DMS53 treated with DMSO at 0.1 percent for 48 hours (cell line): ENCODE measurements at regions not wholly inside any gene's neighbourhood (a gene's known extent, or its start where the extent isn't known, plus 50 kb on each side); places are given as distances from the start of the nearest gene placed in this dataset.

Experiments
- DNase-seq: peaks from one replicate; lab custom pipeline; 2025; ENCODE audit not compliant: unreplicated experiment; lab: John Stamatoyannopoulos, UW

- peak; percentile 54 for DNase-seq
Measured at GRCh38 chr3:55244247-55244646, 242.9 kb downstream of the WNT5A start.

- DNase-seq: no peak
Measured at GRCh38 chr3:55243678-55244077, 243.4 kb downstream of the WNT5A start.

GRCh38 chr3:55242921-55243320 is 244.2 kb downstream of the WNT5A start:
- DNase-seq: no peak

DNA sequence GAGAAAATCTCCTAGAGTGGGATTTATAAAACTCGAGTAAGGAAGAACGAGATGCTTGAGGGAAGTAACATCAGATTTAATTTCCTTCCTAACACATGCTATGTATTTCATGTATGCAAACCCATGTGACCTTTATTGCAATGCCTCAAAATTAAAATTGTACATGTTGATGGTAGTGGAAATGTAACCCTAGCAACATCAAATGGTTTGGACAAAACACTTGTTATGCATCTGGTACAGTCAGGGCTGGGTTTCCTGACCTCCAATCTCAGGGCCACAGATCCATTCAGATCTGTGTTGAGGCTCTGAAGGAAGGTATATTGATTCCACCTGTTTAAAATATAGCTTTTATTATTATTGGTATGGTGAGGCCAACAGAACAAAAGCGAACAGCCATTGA is 246.0 kb downstream of the WNT5A start:
- no peak for DNase-seq

DNA sequence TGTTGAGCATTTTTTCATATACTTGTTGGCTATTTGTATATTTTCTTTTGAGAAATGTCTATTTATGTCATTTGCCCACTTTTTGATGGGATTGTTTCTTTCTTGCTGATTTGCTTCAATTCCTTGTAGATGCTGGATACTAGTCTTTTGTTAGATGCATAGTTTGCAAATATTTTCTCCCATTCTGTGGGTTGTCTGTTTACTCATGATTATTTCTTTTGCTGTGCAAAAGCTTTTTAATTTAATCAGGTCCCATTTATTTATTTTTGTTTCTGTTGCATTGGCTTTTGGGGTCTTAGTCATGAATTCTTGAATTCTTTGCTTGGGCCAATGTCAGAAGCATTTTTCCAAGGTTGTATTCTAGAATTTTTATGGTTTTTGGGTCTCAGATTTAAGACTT is 251.7 kb downstream of the WNT5A start:
- DNase-seq: no peak

GRCh38 chr3:55226696-55227095 is 260.4 kb downstream of the WNT5A start:
- DNase-seq: no peak

DNA sequence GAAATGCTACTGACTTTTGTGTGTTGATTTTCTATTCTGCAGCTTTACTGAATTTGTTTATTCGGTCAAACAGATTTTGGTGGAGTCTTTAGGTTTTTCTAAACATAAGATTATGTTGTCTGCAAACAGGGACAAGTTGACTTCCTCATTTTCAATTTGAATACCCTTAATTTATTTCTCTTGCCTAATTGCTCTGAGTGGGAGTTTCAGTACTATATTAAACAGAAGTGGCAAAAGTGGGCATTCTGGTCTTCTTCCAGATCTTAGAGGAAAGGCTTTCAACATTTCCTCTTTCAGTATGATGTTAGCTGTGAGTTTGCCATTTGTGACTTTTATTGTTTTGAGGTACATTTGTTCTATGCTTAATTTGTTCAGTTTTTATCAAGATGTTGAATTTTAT is 268.5 kb downstream of the WNT5A start:
- no peak for DNase-seq

DNA sequence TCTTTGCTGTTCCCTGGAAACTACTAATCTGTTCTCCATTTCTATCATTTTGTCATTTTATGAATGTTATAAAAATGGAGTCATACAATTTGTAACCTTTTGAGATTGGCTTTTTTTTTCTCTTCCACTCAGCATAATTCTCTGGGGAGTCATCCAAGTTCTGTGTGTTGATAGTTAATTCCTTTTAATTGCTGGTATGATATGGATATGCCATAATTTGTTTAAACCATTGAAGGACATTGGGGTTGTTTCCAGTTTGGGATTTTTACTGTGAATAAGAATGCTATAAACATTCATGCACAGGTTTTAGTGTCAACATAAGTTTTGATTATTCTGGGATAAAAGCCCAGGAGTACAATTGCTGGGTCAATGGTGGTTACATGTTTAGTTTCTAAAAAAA is 279.4 kb downstream of the WNT5A start:
- no peak for DNase-seq

DNA sequence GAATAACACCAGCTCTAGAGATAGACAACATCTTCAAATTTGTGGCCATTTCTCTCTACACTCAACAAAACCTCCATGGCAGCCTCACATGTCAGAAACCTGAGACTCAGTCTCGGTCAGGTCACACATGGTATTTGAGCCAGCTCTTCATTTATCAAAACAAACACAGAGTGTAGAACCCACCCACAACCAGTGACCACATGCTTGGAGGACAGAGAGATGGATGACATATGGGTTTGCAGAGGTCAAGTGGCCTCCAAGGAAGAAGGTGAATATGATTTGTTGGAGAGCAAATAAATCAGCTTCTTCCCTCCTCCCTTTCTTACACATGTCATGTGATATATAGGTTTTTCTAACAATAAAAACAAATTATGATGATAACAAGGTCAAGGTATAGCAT is 278.1 kb upstream of the LRTM1 start:
- DNase-seq: no peak

GRCh38 chr3:55204417-55204816 is 276.6 kb upstream of the LRTM1 start:
- no peak for DNase-seq

DNA sequence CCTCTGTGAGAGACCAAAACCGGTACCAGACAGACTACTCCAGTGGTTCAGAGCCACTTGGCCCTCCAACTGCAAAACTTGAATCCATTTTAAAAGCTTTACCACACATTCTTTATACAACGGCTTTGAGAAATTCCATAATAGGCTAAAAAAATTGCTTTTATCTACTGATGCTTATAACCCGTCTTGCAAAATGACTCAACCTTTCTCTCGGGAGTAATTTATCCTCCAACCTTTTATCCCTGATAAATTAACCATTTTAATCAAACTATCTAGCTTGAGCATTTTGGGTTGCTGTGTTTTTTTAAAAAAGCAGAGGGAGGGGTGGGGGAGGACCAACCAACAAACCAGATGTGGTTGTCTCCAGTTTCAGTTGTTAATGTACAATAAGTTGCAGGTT is 275.7 kb upstream of the LRTM1 start:
- no peak for DNase-seq

- no peak for DNase-seq
Measured at GRCh38 chr3:55203006-55203405, 275.1 kb upstream of the LRTM1 start.

GRCh38 chr3:55202326-55202725 is 274.5 kb upstream of the LRTM1 start:
- no peak for DNase-seq

DNA sequence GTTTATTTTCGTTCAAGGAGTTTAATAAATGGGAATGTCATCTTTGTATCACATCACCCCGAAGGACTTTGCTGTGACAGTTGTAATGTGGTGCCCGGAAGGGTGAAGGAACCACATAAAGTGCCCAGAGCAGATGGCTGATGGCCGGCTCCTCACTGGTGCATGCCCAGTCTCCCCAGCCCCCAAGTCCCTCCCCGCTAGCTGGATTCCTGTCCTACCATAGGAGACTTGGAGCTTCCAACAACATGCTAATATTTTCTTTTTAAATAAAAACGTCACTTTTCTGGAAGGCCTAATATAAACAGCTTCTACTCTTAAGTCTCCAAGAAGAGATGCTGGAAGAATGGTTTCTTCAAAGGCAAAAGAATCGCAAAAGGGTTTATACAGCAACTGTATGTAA is 273.9 kb upstream of the LRTM1 start:
- DNase-seq: no peak

GRCh38 chr3:55200906-55201305 is 273.0 kb upstream of the LRTM1 start:
- DNase-seq: no peak

- DNase-seq: no peak
Measured at GRCh38 chr3:55198554-55198953, 270.7 kb upstream of the LRTM1 start.

DNA sequence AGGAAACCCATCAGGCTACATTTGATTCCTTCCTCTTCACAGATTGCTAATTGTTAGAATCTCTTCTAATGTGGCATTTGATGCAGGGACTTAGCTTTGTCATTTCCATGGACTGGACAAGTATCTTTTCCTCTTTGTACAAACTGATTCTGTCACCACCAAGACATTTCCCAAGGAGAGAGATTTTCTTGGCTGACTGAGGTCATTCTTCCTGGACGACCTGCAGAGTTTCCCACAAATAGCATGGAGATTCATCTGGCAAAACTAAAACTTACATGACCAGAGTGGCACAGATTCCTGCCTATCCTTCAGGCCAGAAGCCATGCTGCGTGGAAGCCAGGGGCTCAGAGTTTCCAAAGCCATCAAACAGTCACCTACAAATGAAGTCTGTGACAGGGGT is 269.2 kb upstream of the LRTM1 start:
- DNase-seq: no peak

DNA sequence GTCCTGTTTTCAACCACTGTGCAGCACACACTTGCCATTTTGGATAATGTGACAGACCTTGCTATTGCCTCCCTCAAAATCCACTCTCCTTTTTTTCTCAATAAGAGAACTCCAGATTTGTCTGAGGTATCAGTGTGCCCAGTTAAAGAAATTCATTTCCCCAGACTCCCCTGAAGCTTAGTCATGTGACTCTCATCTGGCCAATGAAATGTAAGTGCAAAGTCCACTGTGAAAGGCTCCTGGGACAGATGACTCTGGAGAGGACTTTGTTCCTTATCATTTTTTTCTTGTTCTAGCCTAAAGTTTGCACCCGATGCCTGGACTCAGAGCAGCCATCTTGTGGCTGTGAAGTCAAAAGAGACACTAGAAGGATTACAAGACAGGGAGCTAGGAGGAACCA is 268.6 kb upstream of the LRTM1 start:
- no peak for DNase-seq

DNA sequence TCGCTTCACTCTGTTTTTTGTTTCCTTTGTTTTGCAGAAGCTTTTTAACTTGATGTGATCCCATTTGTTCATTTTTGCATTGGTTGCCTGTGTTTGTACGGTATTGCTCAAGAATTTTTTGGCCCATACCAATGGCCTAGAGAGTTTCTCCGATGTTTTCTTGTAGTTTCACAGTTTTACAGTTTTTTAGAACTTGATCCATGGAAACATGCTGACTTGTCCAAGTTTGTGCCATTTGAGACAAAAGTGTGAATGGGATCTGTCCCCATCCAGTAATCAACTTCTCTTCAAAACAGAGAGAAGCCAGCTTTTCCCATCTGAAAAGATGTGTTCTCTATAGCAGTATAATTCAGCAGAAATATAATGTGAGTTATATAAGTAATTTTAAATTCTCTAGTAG is 266.5 kb upstream of the LRTM1 start:
- DNase-seq: no peak

DNA sequence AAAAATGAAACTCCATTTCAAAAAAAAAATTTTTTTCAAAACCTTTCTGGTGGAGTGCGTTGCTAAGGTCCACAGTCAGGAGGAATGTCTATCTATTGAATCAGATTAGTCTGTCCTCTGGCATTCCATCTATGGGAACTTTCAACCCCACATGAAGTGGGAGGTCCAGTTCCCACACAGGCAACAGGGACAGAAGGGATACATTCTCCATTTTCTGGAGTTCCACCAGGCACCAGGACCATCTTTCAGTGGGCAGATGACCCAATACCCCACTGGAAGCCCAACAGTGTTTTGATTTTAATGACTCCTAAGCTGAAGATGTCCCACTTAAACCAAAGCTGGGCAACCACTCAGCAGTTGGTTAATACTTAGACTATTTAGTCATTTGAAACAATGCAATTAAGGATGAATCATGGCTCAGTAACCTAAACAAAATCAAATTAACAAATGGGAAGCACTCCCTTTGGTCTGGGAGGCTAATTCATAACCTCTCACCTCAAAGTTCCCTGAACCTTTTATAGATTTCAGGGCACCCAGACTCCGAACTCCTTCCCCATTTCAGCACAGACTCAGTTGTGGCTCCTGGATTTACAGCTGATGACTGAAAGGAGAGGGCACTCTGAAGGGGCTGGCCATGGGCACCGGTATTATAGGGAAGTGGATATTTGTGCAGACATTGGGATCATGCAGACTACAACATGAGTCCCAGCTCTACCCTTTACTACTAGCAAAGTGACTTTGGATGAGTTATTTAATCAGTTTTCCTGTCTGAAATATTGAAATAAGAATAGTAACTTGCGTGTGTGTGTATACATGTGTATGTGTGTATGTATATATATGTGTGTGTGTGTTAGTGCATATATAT is 264.3 kb upstream of the LRTM1 start:
- DNase-seq: no peak

DNA sequence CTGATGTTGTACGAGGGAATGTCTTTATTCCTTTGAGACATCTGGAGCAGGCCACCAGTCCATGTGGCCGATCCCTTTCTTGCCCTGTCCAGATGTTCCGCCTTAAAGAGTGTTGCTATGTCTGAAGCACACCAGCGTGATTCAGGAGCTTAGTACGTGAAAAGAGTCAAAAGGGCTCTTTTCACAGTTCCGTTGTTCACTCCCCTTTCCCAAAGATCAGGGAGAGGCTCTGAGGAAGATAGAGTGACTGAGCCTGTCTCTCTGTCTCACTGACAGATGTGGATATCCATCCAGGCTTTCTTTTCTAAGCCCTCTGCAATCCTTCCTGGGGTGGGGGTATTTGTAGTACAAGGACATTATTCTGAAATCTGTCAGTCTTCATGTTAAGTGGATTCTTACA is 262.5 kb upstream of the LRTM1 start:
- DNase-seq: no peak

DNA sequence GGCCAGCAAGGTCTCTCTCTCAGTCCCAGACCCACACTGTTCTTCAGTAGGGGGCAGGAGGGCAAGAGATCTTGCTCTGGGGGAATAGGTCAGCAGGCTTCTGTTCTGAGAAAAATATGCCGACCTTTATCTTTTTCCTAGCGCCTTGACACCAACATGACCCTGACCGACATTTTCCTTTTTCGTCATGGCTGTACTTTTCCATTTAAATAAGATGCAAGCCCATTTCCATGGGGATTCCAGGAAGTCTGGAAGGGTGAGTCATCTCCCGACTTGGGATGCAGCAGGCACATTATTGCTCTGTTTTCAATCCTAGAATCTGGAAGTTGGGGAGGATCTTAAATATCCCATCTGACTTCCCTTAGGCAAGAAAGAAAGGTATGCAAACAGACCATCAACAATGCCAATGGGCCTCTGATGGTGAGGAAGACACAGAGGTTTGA is 261.5 kb upstream of the LRTM1 start:
- no peak for DNase-seq

DNA sequence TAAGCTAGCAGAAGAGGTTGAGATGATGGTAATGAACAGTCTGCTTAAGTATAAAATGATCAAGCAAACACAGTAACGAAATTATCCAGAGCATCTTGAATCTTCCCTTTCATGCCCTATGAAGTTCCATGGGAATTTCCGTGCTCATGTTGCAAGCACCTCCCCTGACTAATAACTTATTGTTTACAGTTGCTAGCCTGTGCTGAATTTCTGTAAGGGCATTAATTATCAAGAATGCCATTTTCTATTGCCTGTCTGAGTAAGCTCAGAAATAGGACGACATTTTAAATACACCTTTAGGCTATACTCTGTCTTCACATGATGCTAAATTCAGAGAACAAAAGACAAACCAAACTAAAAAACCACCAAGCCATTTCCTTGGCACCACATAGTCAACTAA is 257.5 kb upstream of the LRTM1 start:
- no peak for DNase-seq
